ENCODE measurements at regions not wholly inside any gene's neighbourhood (a gene's known extent, or its start where the extent isn't known, plus 50 kb on each side); places are given as distances from the start of the nearest gene placed in this dataset.

DNA sequence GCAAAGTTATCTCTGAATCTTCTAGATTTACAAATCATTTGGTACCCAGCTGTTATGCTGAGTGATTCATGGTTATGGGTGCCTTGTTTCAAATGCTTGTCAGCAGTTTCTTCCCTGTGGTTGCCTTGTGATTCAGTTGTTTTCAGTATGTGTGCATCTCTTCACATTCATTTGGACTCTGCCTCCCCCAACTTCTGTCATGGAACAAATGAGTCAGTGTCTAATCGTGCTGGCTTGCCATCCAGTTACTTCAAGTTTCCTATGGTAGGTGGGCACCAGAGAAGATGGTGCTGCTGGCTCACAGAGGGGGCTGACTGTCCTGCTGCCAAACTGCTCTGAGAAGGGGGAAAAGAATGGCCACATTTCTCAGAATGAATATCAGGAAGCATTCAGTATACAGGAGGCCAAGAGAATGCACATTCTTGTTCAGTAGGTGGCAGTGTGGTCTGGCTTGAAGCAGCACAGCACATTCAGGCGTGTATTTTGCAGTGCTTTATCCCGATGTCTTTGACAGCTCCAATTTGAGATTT lies 260.9 kb downstream of the GLUD2 start:
- ATAC-seq: no peak
- no peaks in the 10 kb centered on the region for H3K4me1 ChIP-seq
- H3K27me3 ChIP-seq: no peaks in the 10 kb centered on the region
- H3K36me3 ChIP-seq: no peaks in the 10 kb centered on the region
- no peak for TF ChIP-seq POLR2A (IDR thresholded peaks at IDR 0.05)
- TF ChIP-seq, protein P1, sequence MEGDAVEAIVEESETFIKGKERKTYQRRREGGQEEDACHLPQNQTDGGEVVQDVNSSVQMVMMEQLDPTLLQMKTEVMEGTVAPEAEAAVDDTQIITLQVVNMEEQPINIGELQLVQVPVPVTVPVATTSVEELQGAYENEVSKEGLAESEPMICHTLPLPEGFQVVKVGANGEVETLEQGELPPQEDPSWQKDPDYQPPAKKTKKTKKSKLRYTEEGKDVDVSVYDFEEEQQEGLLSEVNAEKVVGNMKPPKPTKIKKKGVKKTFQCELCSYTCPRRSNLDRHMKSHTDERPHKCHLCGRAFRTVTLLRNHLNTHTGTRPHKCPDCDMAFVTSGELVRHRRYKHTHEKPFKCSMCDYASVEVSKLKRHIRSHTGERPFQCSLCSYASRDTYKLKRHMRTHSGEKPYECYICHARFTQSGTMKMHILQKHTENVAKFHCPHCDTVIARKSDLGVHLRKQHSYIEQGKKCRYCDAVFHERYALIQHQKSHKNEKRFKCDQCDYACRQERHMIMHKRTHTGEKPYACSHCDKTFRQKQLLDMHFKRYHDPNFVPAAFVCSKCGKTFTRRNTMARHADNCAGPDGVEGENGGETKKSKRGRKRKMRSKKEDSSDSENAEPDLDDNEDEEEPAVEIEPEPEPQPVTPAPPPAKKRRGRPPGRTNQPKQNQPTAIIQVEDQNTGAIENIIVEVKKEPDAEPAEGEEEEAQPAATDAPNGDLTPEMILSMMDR (IDR thresholded peaks at IDR 0.05): peak in 1 of 4 experiments; percentile 31
- no peak overlapping the region for H3K27ac ChIP-seq
- 17 to 21% methylated on average over 2 to 3 of the region's 3 CpGs for WGBS, 2 donors (ENCODE audit: low coverage in 1 of 2)
- H3K4me3 ChIP-seq: no peak overlapping the region
- no peaks in the 10 kb centered on the region for H3K9me3 ChIP-seq

DNA sequence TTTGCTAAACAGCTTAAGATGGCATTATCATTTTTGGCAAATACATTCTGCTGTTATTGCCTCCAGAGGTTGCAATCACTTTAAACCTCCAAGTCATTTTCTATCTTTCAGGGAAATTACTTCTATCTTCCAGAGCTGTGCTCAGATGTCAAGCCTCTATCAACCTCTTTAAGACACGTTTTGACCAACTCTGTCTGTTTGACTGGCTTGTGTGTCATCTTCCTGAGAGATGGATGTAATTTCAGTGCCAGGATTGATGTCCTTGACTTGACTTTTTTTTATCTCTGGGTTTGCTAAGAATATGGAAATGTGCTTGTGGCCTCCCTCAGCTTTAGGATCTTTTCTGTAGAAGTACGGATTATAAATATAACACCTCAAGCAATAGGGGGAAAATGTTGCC lies 263.4 kb downstream of the GLUD2 start:
- no peaks in the 10 kb centered on the region for H3K27me3 ChIP-seq
- TF ChIP-seq, protein P1 (IDR thresholded peaks at IDR 0.05): no peak
- no peak for TF ChIP-seq POLR2A (IDR thresholded peaks at IDR 0.05)
- TF ChIP-seq EP300 (IDR thresholded peaks at IDR 0.05): no peak
- TF ChIP-seq POLR2AphosphoS5 (IDR thresholded peaks at IDR 0.05): no peak
- WGBS, 2 donors (ENCODE audit: low coverage in 1 of 2): 31 to 64% methylated on average over 2 of the region's 2 CpGs
- no peaks in the 10 kb centered on the region for H3K36me3 ChIP-seq
- H3K4me3 ChIP-seq: no peak overlapping the region
- no peak overlapping the region for H3K27ac ChIP-seq
- no peaks in the 10 kb centered on the region for H3K4me1 ChIP-seq
- no peak for ATAC-seq
- H3K9me3 ChIP-seq: no peaks in the 10 kb centered on the region

DNA sequence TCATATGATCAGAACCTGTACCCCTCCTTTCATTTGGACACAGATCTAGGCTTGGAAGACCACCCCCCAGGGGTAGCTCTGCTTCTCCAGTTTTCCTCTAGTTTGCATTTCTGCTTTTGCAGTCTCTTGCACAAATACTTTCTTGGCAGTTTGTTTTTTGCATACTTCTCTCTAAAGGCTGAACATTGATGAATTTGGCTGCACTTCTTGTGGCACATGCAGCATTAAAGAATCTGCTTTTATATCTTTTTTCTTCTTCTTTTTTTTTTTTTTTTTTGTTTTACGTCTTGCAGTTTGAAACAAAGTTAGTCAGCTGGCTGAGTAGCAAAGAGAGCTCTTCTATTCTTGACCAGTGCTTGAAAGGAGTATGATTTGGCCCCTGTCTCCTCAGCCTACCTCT lies 273.0 kb downstream of the GLUD2 start:
- Histone ChIP-seq H3K36me3 (no peaks in the 10 kb centered on the region), H3K4me1 (no peaks in the 10 kb centered on the region), H3K4me3 (no peak overlapping the region), H3K9me3 (no peaks in the 10 kb centered on the region), H3K27me3 (no peaks in the 10 kb centered on the region), H3K27ac (no peak overlapping the region)
- 50% methylated on average over 1 of the region's 1 CpG; no CpG with 5 or more reads in 1 of the 2 donors for WGBS, 2 donors (ENCODE audit: low coverage in 1 of 2)
- ATAC-seq: no peak
- no peak for TF ChIP-seq POLR2A (IDR thresholded peaks at IDR 0.05)
- TF ChIP-seq, protein P1 (IDR thresholded peaks at IDR 0.05): no peak
- no peak for TF ChIP-seq POLR2AphosphoS5 (IDR thresholded peaks at IDR 0.05)
- no peak for TF ChIP-seq EP300 (IDR thresholded peaks at IDR 0.05)

DNA sequence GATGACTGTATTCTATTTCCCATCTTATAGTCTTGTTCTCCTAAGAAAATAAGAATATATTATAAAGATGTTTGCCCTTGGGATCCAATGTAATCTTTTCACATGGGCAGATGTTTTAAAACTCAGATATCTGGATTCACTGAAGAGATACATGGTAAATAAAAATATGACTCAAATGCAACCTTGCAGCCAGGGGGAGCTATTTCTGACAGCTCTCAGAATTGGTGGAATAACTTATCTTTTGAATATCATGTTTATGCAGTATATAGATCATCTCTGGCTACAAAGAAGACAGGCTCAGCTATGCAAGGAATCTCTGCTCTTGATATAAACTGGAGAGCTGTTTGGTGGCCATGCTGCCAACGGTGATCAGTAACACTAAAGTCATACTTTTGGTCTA lies 274.7 kb downstream of the GLUD2 start:
- H3K4me3 ChIP-seq: no peak overlapping the region
- no peaks in the 10 kb centered on the region for H3K4me1 ChIP-seq
- no peaks in the 10 kb centered on the region for H3K27me3 ChIP-seq
- no peaks in the 10 kb centered on the region for H3K36me3 ChIP-seq
- no peaks in the 10 kb centered on the region for H3K9me3 ChIP-seq
- H3K27ac ChIP-seq: no peak overlapping the region
- TF ChIP-seq POLR2AphosphoS5 (IDR thresholded peaks at IDR 0.05): no peak
- TF ChIP-seq EP300 (IDR thresholded peaks at IDR 0.05): no peak
- TF ChIP-seq, protein P1 (IDR thresholded peaks at IDR 0.05): no peak
- TF ChIP-seq POLR2A (IDR thresholded peaks at IDR 0.05): no peak
- 63 to 75% methylated on average over 1 of the region's 1 CpG for WGBS, 2 donors (ENCODE audit: low coverage in 1 of 2)
- no peak for ATAC-seq

DNA sequence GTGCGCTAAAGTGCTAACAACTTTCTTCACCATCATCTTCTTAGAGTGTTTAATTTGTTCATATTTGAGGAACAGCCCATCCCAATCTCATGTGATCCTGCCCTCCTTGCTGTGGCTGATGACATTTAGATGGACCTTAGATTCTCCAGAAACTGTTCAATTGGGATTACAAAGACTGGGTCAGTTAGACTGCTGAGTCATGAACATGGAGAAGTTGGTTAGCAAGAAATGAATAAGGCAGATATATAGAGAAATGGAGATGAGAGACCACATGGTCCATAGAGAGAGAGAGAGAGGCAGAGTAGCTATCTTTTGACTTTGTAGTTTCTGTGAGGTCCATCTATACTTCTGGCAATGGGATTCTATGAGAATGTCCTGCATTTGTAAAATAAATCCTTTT lies 275.9 kb downstream of the GLUD2 start:
- H3K4me3 ChIP-seq: no peak overlapping the region
- no peaks in the 10 kb centered on the region for H3K9me3 ChIP-seq
- no peaks in the 10 kb centered on the region for H3K36me3 ChIP-seq
- 80 to 100% methylated on average over 1 of the region's 1 CpG for WGBS, 2 donors (ENCODE audit: low coverage in 1 of 2)
- no peaks in the 10 kb centered on the region for H3K27me3 ChIP-seq
- ATAC-seq: no peak
- H3K27ac ChIP-seq: no peak overlapping the region
- no peak for TF ChIP-seq POLR2AphosphoS5 (IDR thresholded peaks at IDR 0.05)
- TF ChIP-seq EP300 (IDR thresholded peaks at IDR 0.05): no peak
- TF ChIP-seq, protein P1 (IDR thresholded peaks at IDR 0.05): no peak
- TF ChIP-seq POLR2A (IDR thresholded peaks at IDR 0.05): no peak
- H3K4me1 ChIP-seq: no peaks in the 10 kb centered on the region
